Endothelial cell (in vitro differentiated cells): ENCODE measurements at regions not wholly inside any gene's neighbourhood (a gene's known extent, or its start where the extent isn't known, plus 50 kb on each side); places are given as distances from the start of the nearest gene placed in this dataset.

Experiments
- DNase-seq: peaks from one replicate; pipeline ENCODE4 v3.0.0; 2021; ENCODE audit warnings: low spot score
- H3K27ac Mint-ChIP-seq: one replicate; pipeline ENCODE4 v1.8.0; 2021; ENCODE audit warnings: mixed read lengths, inconsistent platforms; ENCODE audit not compliant: unreplicated experiment
- H3K27me3 Mint-ChIP-seq: one replicate; pipeline ENCODE4 v1.8.0; 2021; ENCODE audit warnings: mild to moderate bottlenecking, moderate library complexity, mixed read lengths, inconsistent platforms; ENCODE audit not compliant: unreplicated experiment
- H3K36me3 Mint-ChIP-seq: one replicate; pipeline ENCODE4 v1.8.0; 2021; ENCODE audit warnings: mild to moderate bottlenecking, low read depth, mixed read lengths, inconsistent platforms; ENCODE audit not compliant: unreplicated experiment
- H3K4me1 Mint-ChIP-seq: one replicate; pipeline ENCODE4 v1.8.0; 2021; ENCODE audit warnings: mild to moderate bottlenecking, mixed read lengths, inconsistent platforms; ENCODE audit not compliant: unreplicated experiment
- H3K4me3 Mint-ChIP-seq: one replicate; pipeline ENCODE4 v1.8.0; 2021; ENCODE audit warnings: mild to moderate bottlenecking, mixed read lengths, inconsistent platforms; ENCODE audit not compliant: unreplicated experiment
- H3K9me3 Mint-ChIP-seq: one replicate; pipeline ENCODE4 v1.8.0; 2021; ENCODE audit warnings: mixed read lengths, inconsistent platforms; ENCODE audit not compliant: unreplicated experiment
- TF ChIP-seq, protein P1 (sequence below): fragments of 200-600 bp; sonication (generic); IDR thresholded peaks from one replicate; pipeline ENCODE4 v1.5.0; 2021; ENCODE audit warnings: antibody characterized with exemption; ENCODE audit not compliant: unreplicated experiment

DNA sequence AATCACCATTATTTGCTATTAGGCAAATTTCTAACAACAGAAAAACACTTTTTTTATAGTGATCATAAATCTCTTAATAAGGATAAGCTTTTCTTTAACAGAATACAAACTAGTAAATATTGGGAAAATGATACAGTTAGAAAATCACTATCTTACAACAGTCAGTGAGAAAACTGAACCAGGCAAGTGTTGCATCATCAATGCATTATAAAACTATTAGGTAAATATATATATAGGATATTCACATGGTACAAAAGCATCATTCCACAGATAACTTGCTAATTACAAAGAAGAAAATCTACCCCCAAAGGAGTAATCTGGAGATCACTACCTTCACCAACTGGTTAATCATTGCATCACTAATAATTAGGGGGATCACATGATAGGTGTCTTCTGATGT is 652.1 kb downstream of the HACE1 start:
- TF ChIP-seq, protein P1, sequence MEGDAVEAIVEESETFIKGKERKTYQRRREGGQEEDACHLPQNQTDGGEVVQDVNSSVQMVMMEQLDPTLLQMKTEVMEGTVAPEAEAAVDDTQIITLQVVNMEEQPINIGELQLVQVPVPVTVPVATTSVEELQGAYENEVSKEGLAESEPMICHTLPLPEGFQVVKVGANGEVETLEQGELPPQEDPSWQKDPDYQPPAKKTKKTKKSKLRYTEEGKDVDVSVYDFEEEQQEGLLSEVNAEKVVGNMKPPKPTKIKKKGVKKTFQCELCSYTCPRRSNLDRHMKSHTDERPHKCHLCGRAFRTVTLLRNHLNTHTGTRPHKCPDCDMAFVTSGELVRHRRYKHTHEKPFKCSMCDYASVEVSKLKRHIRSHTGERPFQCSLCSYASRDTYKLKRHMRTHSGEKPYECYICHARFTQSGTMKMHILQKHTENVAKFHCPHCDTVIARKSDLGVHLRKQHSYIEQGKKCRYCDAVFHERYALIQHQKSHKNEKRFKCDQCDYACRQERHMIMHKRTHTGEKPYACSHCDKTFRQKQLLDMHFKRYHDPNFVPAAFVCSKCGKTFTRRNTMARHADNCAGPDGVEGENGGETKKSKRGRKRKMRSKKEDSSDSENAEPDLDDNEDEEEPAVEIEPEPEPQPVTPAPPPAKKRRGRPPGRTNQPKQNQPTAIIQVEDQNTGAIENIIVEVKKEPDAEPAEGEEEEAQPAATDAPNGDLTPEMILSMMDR, result no peak
- no peaks in the 10 kb centered on the region for H3K4me1 Mint-ChIP-seq
- peaks cover 3% of the 10 kb centered on the region for H3K27me3 Mint-ChIP-seq
- H3K9me3 Mint-ChIP-seq, result no peaks in the 10 kb centered on the region
- H3K36me3 Mint-ChIP-seq, result no peaks in the 10 kb centered on the region
- no peak overlapping the region for H3K4me3 Mint-ChIP-seq
- DNase-seq, result no peak
- H3K27ac Mint-ChIP-seq, result no peak overlapping the region

DNA sequence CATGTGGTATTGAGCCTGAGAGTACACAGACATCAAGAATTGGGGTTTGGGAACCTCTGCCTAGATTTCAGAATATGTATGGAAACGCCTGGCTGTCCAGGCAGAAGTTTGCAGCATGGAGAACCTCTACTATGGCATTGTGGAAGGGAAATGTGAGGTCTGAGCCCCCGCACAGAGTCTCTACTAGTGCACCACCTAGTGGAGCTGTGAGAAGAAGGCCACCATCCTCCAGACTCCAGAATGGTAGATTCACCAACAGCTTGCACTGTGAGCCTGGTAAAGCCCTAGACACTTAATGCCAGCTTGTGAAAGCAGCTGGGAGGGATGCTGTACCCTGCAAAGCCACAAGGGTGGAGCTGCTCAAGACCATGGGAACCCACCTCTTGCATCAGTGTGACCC is 658.2 kb downstream of the HACE1 start:
- no peak for DNase-seq

DNA sequence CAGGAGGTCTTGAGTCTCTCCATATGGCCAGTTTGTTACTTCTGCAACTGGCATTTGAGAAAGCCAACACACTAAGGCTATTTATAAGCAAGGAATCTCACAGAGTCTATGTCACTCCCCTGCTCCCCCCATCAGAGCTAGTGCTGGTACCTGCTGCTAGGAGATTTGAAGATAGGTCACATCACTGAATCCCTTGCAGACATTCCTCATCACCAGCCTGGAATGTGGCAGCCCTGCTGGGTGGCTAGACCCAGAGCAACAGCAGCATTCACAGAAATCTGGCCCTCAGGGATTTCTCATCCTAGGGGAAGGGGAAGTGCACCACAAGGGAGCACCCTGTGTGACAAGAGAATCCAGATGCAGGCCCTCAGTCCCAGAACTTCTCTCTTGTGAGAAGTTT is 672.1 kb downstream of the HACE1 start:
- H3K36me3 Mint-ChIP-seq, result no peaks in the 10 kb centered on the region
- no peaks in the 10 kb centered on the region for H3K4me1 Mint-ChIP-seq
- TF ChIP-seq, protein P1, result no peak
- no peak overlapping the region for H3K27ac Mint-ChIP-seq
- H3K27me3 Mint-ChIP-seq, result no peaks in the 10 kb centered on the region
- no peak overlapping the region for H3K4me3 Mint-ChIP-seq
- DNase-seq, result no peak
- no peaks in the 10 kb centered on the region for H3K9me3 Mint-ChIP-seq

More for the DNA sequence above, 658.2 kb downstream of the HACE1 start:
- no peaks in the 10 kb centered on the region for H3K36me3 Mint-ChIP-seq
- TF ChIP-seq, protein P1, result no peak
- H3K27me3 Mint-ChIP-seq, result peaks cover 1% of the 10 kb centered on the region
- H3K9me3 Mint-ChIP-seq, result peaks cover 5% of the 10 kb centered on the region
- no peak overlapping the region for H3K27ac Mint-ChIP-seq
- no peak overlapping the region for H3K4me3 Mint-ChIP-seq
- H3K4me1 Mint-ChIP-seq, result no peaks in the 10 kb centered on the region

DNA sequence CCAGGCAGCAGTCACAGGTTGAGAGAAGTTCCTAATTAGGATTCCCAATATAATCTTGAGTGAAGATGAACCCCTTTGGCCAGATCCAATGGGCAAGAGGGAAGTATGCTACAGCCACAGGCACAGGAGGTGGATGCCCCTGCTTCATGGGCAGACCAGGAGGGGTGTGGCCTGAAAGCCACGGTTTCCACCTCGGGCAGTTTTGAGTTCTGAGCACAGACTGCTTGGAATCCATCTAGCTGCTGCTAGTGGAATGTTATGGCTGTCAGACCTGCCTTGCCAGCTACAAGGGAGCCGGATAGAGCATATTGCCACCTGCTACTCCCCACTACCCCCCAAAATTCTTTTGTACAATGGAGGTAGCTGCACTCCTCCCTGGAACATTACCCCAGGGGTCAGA is 672.9 kb downstream of the HACE1 start:
- Mint-ChIP-seq H3K9me3 (no peaks in the 10 kb centered on the region), H3K4me3 (no peak overlapping the region), H3K36me3 (no peaks in the 10 kb centered on the region), H3K4me1 (no peaks in the 10 kb centered on the region), H3K27ac (no peak overlapping the region), H3K27me3 (no peaks in the 10 kb centered on the region)
- TF ChIP-seq, protein P1, result no peak
- no peak for DNase-seq

DNA sequence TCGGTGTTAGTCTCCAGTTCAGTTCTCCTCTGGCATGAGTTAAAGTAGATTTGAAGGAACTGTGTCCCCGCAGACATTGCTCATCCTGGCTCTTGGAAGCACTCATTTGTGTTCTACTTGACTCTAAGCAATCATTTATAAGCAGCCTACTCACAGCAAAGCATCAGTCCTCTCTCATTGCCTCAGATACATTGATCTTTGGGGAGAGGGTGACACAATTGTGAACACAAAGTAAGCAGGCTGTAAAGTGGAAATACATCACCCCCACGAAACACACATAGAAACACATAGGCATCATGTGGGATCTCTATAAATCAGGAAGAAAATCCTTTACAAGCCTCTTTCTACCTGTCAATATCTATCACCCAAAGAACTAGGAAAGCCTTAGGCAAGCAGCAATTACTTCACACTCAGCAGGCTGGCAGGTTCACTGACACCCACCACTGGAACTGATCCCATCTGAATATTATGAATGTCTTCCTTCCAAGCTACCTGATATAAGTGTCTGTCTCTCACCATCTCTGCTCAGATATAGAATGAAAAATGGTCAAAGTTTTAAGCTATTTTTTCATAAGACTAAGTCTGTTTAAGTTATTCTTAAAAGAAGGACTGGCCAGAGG is 675.8 kb downstream of the HACE1 start:
- no peak overlapping the region for H3K27ac Mint-ChIP-seq
- no peaks in the 10 kb centered on the region for H3K9me3 Mint-ChIP-seq
- no peak overlapping the region for H3K4me3 Mint-ChIP-seq
- DNase-seq, result no peak
- no peaks in the 10 kb centered on the region for H3K36me3 Mint-ChIP-seq
- H3K4me1 Mint-ChIP-seq, result no peaks in the 10 kb centered on the region
- TF ChIP-seq, protein P1, result no peak
- H3K27me3 Mint-ChIP-seq, result no peaks in the 10 kb centered on the region
